ENCODE measurements at regions not wholly inside any gene's neighbourhood (a gene's known extent, or its start where the extent isn't known, plus 50 kb on each side); places are given as distances from the start of the nearest gene placed in this dataset.
"Not testable (repeated sequence)": the region's sequence is repeated elsewhere in the genome, so short reads cannot be mapped to it uniquely, and the experiment has no call there.

GRCh38 chr12:72931838-72932237 lies 659.7 kb downstream of the TRHDE start:
- TF ChIP-seq CTCF (IDR thresholded peaks at IDR 0.05; ENCODE audit: low read depth, low read length, poor library complexity, severe bottlenecking); EZH2phosphoT487 (IDR thresholded peaks at IDR 0.05; ENCODE audit: borderline replicate concordance, low read length): not testable (repeated sequence)

Measured in DOHH2 (cell line).